ENCODE measurements at regions not wholly inside any gene's neighbourhood (a gene's known extent, or its start where the extent isn't known, plus 50 kb on each side); places are given as distances from the start of the nearest gene placed in this dataset.
A peak's percentile ranks its signal among the peaks of the same experiment; 100 is the strongest.

- H3K4me1 ChIP-seq (ENCODE audit: control insufficient read depth in 1 of 2, insufficient read depth in 2 of 2, low read length in 2 of 2), result no peaks in the 10 kb centered on the region
- H2BK5ac ChIP-seq (ENCODE audit: low read depth, low read length, poor library complexity), result no peak overlapping the region
- WGBS (ENCODE audit: extremely low coverage, insufficient coverage, insufficient read length), result no CpG with 5 or more reads among the region's 1 CpG
- H3K18ac ChIP-seq (ENCODE audit: low read length), result no peak overlapping the region
- H2BK120ac ChIP-seq (ENCODE audit: insufficient read depth, low read length, poor library complexity), result no peak overlapping the region
- no peaks in the 10 kb centered on the region for H3K79me1 ChIP-seq (ENCODE audit: low read length)
- H4K8ac ChIP-seq (ENCODE audit: low read depth, low read length), result no peak overlapping the region
- no peak overlapping the region for H4K91ac ChIP-seq (ENCODE audit: low read depth, low read length)
- H3K4me3 ChIP-seq (ENCODE audit: low read depth, low read length), result no peak overlapping the region
- no peaks in the 10 kb centered on the region for H3K79me2 ChIP-seq (ENCODE audit: control insufficient read depth, insufficient read depth, low read length, poor library complexity)
- H2AK5ac ChIP-seq (ENCODE audit: low read length), result no peak overlapping the region
- no peaks in the 10 kb centered on the region for H3K9me3 ChIP-seq (ENCODE audit: insufficient read depth, low read depth, low read length)
- no peak overlapping the region for H2AFZ ChIP-seq (ENCODE audit: insufficient read depth, low read length, poor library complexity)
- no peak overlapping the region for H3K27ac ChIP-seq (ENCODE audit: low read depth, low read length)
- H3K27me3 ChIP-seq (ENCODE audit: insufficient read depth, low read length), result no peaks in the 10 kb centered on the region
- H3K4me2 ChIP-seq (ENCODE audit: low read length), result no peak overlapping the region
- no peaks in the 10 kb centered on the region for H3K36me3 ChIP-seq (ENCODE audit: control insufficient read depth in 1 of 2, insufficient read depth in 2 of 2, low read length in 2 of 2)
- H3K9ac ChIP-seq (ENCODE audit: low read length), result no peak overlapping the region
- no peak overlapping the region for H4K12ac ChIP-seq (ENCODE audit: low read depth, low read length)
- no peak overlapping the region for H3K23ac ChIP-seq (ENCODE audit: low read length)
- H3K4ac ChIP-seq (ENCODE audit: low read depth, low read length), result no peak overlapping the region
- no peak overlapping the region for H2BK12ac ChIP-seq (ENCODE audit: low read length)
- DNase-seq, result no peak
- no peak overlapping the region for H3K14ac ChIP-seq (ENCODE audit: low read length)
Measured at GRCh38 chr7:14092331-14092730, 102.9 kb upstream of the ETV1 start.

- H3K4me2 ChIP-seq (ENCODE audit: low read length), result no peak overlapping the region
- H3K23ac ChIP-seq (ENCODE audit: low read length), result no peak overlapping the region
- no peak overlapping the region for H2AK5ac ChIP-seq (ENCODE audit: low read length)
- no peaks in the 10 kb centered on the region for H3K79me1 ChIP-seq (ENCODE audit: low read length)
- no peaks in the 10 kb centered on the region for H3K79me2 ChIP-seq (ENCODE audit: control insufficient read depth, insufficient read depth, low read length, poor library complexity)
- no peaks in the 10 kb centered on the region for H3K4me1 ChIP-seq (ENCODE audit: control insufficient read depth in 1 of 2, insufficient read depth in 2 of 2, low read length in 2 of 2)
- H3K27me3 ChIP-seq (ENCODE audit: insufficient read depth, low read length), result no peaks in the 10 kb centered on the region
- no peak overlapping the region for H2BK5ac ChIP-seq (ENCODE audit: low read depth, low read length, poor library complexity)
- no peak overlapping the region for H3K9ac ChIP-seq (ENCODE audit: low read length)
- H4K12ac ChIP-seq (ENCODE audit: low read depth, low read length), result no peak overlapping the region
- no peak overlapping the region for H3K18ac ChIP-seq (ENCODE audit: low read length)
- H4K91ac ChIP-seq (ENCODE audit: low read depth, low read length), result no peak overlapping the region
- no peak for DNase-seq
- H4K8ac ChIP-seq (ENCODE audit: low read depth, low read length), result no peak overlapping the region
- H2BK120ac ChIP-seq (ENCODE audit: insufficient read depth, low read length, poor library complexity), result no peak overlapping the region
- H3K4me3 ChIP-seq (ENCODE audit: low read depth, low read length), result no peak overlapping the region
- H2AFZ ChIP-seq (ENCODE audit: insufficient read depth, low read length, poor library complexity), result no peak overlapping the region
- H3K4ac ChIP-seq (ENCODE audit: low read depth, low read length), result no peak overlapping the region
- no peak overlapping the region for H3K14ac ChIP-seq (ENCODE audit: low read length)
- H2BK12ac ChIP-seq (ENCODE audit: low read length), result no peak overlapping the region
- H3K27ac ChIP-seq (ENCODE audit: low read depth, low read length), result no peak overlapping the region
- WGBS (ENCODE audit: extremely low coverage, insufficient coverage, insufficient read length), result no CpG with 5 or more reads among the region's 1 CpG
- no peaks in the 10 kb centered on the region for H3K9me3 ChIP-seq (ENCODE audit: insufficient read depth, low read depth, low read length)
- no peaks in the 10 kb centered on the region for H3K36me3 ChIP-seq (ENCODE audit: control insufficient read depth in 1 of 2, insufficient read depth in 2 of 2, low read length in 2 of 2)
Measured at GRCh38 chr7:14085901-14086300, 96.4 kb upstream of the ETV1 start.

- no peak overlapping the region for H3K4ac ChIP-seq (ENCODE audit: low read depth, low read length)
- WGBS (ENCODE audit: extremely low coverage, insufficient coverage, insufficient read length), result no CpG with 5 or more reads among the region's 2 CpGs
- no peaks in the 10 kb centered on the region for H3K36me3 ChIP-seq (ENCODE audit: control insufficient read depth in 1 of 2, insufficient read depth in 2 of 2, low read length in 2 of 2)
- H3K79me1 ChIP-seq (ENCODE audit: low read length), result no peaks in the 10 kb centered on the region
- H2AK5ac ChIP-seq (ENCODE audit: low read length), result no peak overlapping the region
- H4K91ac ChIP-seq (ENCODE audit: low read depth, low read length), result no peak overlapping the region
- H3K4me2 ChIP-seq (ENCODE audit: low read length), result no peak overlapping the region
- no peak overlapping the region for H3K14ac ChIP-seq (ENCODE audit: low read length)
- H3K27me3 ChIP-seq (ENCODE audit: insufficient read depth, low read length), result no peaks in the 10 kb centered on the region
- no peak overlapping the region for H2AFZ ChIP-seq (ENCODE audit: insufficient read depth, low read length, poor library complexity)
- no peak overlapping the region for H4K8ac ChIP-seq (ENCODE audit: low read depth, low read length)
- no peaks in the 10 kb centered on the region for H3K79me2 ChIP-seq (ENCODE audit: control insufficient read depth, insufficient read depth, low read length, poor library complexity)
- no peak overlapping the region for H3K27ac ChIP-seq (ENCODE audit: low read depth, low read length)
- H3K4me1 ChIP-seq (ENCODE audit: control insufficient read depth in 1 of 2, insufficient read depth in 2 of 2, low read length in 2 of 2), result no peaks in the 10 kb centered on the region
- no peak overlapping the region for H3K4me3 ChIP-seq (ENCODE audit: low read depth, low read length)
- H3K23ac ChIP-seq (ENCODE audit: low read length), result no peak overlapping the region
- no peak overlapping the region for H2BK12ac ChIP-seq (ENCODE audit: low read length)
- H2BK5ac ChIP-seq (ENCODE audit: low read depth, low read length, poor library complexity), result no peak overlapping the region
- no peak overlapping the region for H3K18ac ChIP-seq (ENCODE audit: low read length)
- no peak overlapping the region for H3K9ac ChIP-seq (ENCODE audit: low read length)
- H3K9me3 ChIP-seq (ENCODE audit: insufficient read depth, low read depth, low read length), result no peaks in the 10 kb centered on the region
- H2BK120ac ChIP-seq (ENCODE audit: insufficient read depth, low read length, poor library complexity), result no peak overlapping the region
- no peak overlapping the region for H4K12ac ChIP-seq (ENCODE audit: low read depth, low read length)
- peak; percentile 69 to 94 for DNase-seq
Measured at GRCh38 chr7:14083761-14084160, 94.3 kb upstream of the ETV1 start.

GRCh38 chr7:14073988-14074387, 84.5 kb upstream of the ETV1 start:
- no peak overlapping the region for H2BK5ac ChIP-seq (ENCODE audit: low read depth, low read length, poor library complexity)
- no peak overlapping the region for H3K27ac ChIP-seq (ENCODE audit: low read depth, low read length)
- no peak overlapping the region for H2AFZ ChIP-seq (ENCODE audit: insufficient read depth, low read length, poor library complexity)
- no peaks in the 10 kb centered on the region for H3K9me3 ChIP-seq (ENCODE audit: insufficient read depth, low read depth, low read length)
- H3K36me3 ChIP-seq (ENCODE audit: control insufficient read depth in 1 of 2, insufficient read depth in 2 of 2, low read length in 2 of 2), result no peaks in the 10 kb centered on the region
- H3K4me2 ChIP-seq (ENCODE audit: low read length), result no peak overlapping the region
- no peak overlapping the region for H2BK12ac ChIP-seq (ENCODE audit: low read length)
- DNase-seq, result peak in 1 of 2 donors; percentile 33
- no peak overlapping the region for H3K14ac ChIP-seq (ENCODE audit: low read length)
- no peak overlapping the region for H4K91ac ChIP-seq (ENCODE audit: low read depth, low read length)
- H4K8ac ChIP-seq (ENCODE audit: low read depth, low read length), result no peak overlapping the region
- H2AK5ac ChIP-seq (ENCODE audit: low read length), result no peak overlapping the region
- H2BK120ac ChIP-seq (ENCODE audit: insufficient read depth, low read length, poor library complexity), result no peak overlapping the region
- no peaks in the 10 kb centered on the region for H3K79me2 ChIP-seq (ENCODE audit: control insufficient read depth, insufficient read depth, low read length, poor library complexity)
- H4K12ac ChIP-seq (ENCODE audit: low read depth, low read length), result no peak overlapping the region
- no peaks in the 10 kb centered on the region for H3K79me1 ChIP-seq (ENCODE audit: low read length)
- no peaks in the 10 kb centered on the region for H3K27me3 ChIP-seq (ENCODE audit: insufficient read depth, low read length)
- no peak overlapping the region for H3K23ac ChIP-seq (ENCODE audit: low read length)
- no peak overlapping the region for H3K4ac ChIP-seq (ENCODE audit: low read depth, low read length)
- no peak overlapping the region for H3K18ac ChIP-seq (ENCODE audit: low read length)
- H3K4me1 ChIP-seq (ENCODE audit: control insufficient read depth in 1 of 2, insufficient read depth in 2 of 2, low read length in 2 of 2), result no peaks in the 10 kb centered on the region
- H3K9ac ChIP-seq (ENCODE audit: low read length), result no peak overlapping the region
- H3K4me3 ChIP-seq (ENCODE audit: low read depth, low read length), result no peak overlapping the region
